Chondrocyte (in vitro differentiated cells): ENCODE measurements at regions not wholly inside any gene's neighbourhood (a gene's known extent, or its start where the extent isn't known, plus 50 kb on each side); places are given as distances from the start of the nearest gene placed in this dataset.
"Not testable (repeated sequence)": the region's sequence is repeated elsewhere in the genome, so short reads cannot be mapped to it uniquely, and the experiment has no call there.

ENCODE experiments used
- DNase-seq: peaks from one replicate; pipeline ENCODE4 v3.0.0; 2021; ENCODE audit warnings: mixed read lengths, low spot score
- H3K27ac Mint-ChIP-seq: one replicate; pipeline ENCODE4 v1.8.0; 2021; ENCODE audit warnings: mild to moderate bottlenecking, moderate library complexity, mixed read lengths; ENCODE audit not compliant: unreplicated experiment
- H3K27me3 Mint-ChIP-seq: 2 replicates; pipeline ENCODE4 v1.8.0; 2021; ENCODE audit warnings: low read depth, mixed read lengths
- H3K36me3 Mint-ChIP-seq: 2 replicates; pipeline ENCODE4 v1.8.0; 2021; ENCODE audit warnings: low read depth, mixed read lengths
- H3K4me1 Mint-ChIP-seq: 2 replicates; pipeline ENCODE4 v1.8.0; 2021; ENCODE audit warnings: low read depth, mild to moderate bottlenecking, mixed read lengths
- H3K4me3 Mint-ChIP-seq: one replicate; pipeline ENCODE4 v1.8.0; 2021; ENCODE audit warnings: mild to moderate bottlenecking, moderate library complexity, mixed read lengths; ENCODE audit not compliant: unreplicated experiment
- H3K9me3 Mint-ChIP-seq: 2 replicates; pipeline ENCODE4 v1.8.0; 2021; ENCODE audit warnings: low read depth, mixed read lengths
- TF ChIP-seq, protein P1 (sequence below): fragments of 200-600 bp; sonication (generic); IDR thresholded peaks from 2 replicates; pipeline ENCODE4 v1.5.0; 2021; ENCODE audit warnings: antibody characterized with exemption, mild to moderate bottlenecking, moderate library complexity

DNA sequence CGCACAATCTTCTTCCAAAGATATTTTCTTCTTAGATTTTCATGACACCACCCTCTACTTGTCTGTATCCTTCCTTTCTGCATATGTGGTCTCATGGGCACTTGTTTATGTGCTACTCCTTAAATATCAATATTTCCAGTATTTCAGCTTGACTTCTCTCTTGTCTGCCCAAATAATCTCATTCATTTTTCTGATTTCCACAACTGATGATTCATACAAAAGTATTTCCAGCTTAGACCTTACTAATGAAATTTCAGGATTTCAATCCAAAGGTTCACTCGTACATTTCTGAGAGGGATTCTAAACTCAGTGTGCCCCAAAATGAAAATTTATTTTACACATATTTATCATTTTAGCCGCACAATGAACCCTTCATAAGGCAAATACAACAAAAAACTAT lies 928.9 kb upstream of the C9orf72 start:
- Mint-ChIP-seq H3K9me3 (peaks cover 3% of the 10 kb centered on the region), H3K4me1 (no peaks in the 10 kb centered on the region), H3K36me3 (peaks cover 1% of the 10 kb centered on the region), H3K27ac (no peak overlapping the region), H3K4me3 (no peak overlapping the region), H3K27me3 (peaks cover 2% of the 10 kb centered on the region)
- TF ChIP-seq, protein P1, sequence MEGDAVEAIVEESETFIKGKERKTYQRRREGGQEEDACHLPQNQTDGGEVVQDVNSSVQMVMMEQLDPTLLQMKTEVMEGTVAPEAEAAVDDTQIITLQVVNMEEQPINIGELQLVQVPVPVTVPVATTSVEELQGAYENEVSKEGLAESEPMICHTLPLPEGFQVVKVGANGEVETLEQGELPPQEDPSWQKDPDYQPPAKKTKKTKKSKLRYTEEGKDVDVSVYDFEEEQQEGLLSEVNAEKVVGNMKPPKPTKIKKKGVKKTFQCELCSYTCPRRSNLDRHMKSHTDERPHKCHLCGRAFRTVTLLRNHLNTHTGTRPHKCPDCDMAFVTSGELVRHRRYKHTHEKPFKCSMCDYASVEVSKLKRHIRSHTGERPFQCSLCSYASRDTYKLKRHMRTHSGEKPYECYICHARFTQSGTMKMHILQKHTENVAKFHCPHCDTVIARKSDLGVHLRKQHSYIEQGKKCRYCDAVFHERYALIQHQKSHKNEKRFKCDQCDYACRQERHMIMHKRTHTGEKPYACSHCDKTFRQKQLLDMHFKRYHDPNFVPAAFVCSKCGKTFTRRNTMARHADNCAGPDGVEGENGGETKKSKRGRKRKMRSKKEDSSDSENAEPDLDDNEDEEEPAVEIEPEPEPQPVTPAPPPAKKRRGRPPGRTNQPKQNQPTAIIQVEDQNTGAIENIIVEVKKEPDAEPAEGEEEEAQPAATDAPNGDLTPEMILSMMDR, result no peak
- no peak for DNase-seq

DNA sequence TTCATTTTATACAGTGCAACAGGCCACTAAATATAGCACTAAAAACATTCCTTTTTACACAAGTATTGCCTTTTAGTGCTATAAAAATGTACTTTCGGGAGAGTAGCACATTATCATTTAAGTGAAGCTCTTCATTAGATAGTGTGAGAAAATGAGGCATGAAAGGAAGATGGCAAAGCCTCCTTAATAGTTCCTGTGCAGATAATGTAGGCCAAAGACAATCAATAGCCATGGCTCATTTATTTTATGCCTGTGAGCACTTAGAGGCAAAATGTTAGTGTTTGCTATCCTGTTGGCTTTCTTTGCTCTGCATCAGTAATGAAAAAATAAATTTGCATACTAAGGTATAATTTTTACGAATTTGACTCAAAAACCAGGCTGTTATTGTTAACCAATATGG lies 929.5 kb upstream of the C9orf72 start:
- Mint-ChIP-seq H3K27ac (no peak overlapping the region), H3K9me3 (no peaks in the 10 kb centered on the region), H3K4me1 (no peaks in the 10 kb centered on the region), H3K4me3 (no peak overlapping the region), H3K36me3 (no peaks in the 10 kb centered on the region), H3K27me3 (peaks cover 2% of the 10 kb centered on the region)
- TF ChIP-seq, protein P1, result no peak
- DNase-seq, result no peak

DNA sequence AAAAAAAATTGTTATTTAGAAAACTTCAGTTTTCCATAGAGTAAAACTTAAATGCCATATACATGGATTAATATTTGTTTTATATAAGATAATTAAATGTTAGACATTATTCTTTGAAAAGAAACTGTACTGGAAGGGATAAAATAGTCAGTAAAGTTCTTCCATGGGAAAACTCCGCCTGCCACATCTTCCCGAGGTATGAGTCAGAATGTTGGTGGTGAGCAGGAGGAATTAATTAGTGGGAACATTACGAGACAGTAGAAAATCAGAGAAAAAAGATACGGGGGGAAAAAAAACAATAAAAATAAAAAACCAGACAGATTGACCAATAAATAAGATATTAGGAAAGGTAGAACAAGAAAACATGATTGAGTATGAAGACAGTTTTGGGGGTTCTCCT lies 930.3 kb upstream of the C9orf72 start:
- H3K36me3 Mint-ChIP-seq, result no peaks in the 10 kb centered on the region
- DNase-seq, result no peak
- H3K4me1 Mint-ChIP-seq, result no peaks in the 10 kb centered on the region
- TF ChIP-seq, protein P1, result no peak
- H3K27ac Mint-ChIP-seq, result no peak overlapping the region
- no peaks in the 10 kb centered on the region for H3K9me3 Mint-ChIP-seq
- peaks cover 2% of the 10 kb centered on the region for H3K27me3 Mint-ChIP-seq
- H3K4me3 Mint-ChIP-seq, result no peak overlapping the region

DNA sequence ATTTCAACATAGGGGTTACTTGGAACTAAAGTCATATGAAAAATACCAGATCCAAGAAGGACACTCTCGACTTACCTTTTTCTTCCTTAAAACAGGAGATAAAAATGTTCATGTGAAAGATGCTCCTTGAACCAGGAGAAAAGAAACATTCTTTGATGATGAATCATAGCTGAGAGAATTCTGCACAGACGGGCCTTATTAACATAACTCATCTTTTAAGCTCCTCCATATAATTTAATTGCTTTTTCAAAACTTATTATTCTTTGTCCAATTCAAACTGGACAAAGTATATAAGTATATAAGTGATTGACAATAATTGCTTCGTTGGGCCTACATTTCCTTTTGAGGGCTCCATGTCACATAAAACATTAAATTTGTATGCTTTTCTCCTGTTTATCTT lies 945.2 kb upstream of the C9orf72 start:
- TF ChIP-seq, protein P1, result no peak
- no peaks in the 10 kb centered on the region for H3K36me3 Mint-ChIP-seq
- peaks cover 14% of the 10 kb centered on the region for H3K9me3 Mint-ChIP-seq
- no peak overlapping the region for H3K4me3 Mint-ChIP-seq
- no peak overlapping the region for H3K27ac Mint-ChIP-seq
- H3K27me3 Mint-ChIP-seq, result no peaks in the 10 kb centered on the region
- H3K4me1 Mint-ChIP-seq, result no peaks in the 10 kb centered on the region
- no peak for DNase-seq

DNA sequence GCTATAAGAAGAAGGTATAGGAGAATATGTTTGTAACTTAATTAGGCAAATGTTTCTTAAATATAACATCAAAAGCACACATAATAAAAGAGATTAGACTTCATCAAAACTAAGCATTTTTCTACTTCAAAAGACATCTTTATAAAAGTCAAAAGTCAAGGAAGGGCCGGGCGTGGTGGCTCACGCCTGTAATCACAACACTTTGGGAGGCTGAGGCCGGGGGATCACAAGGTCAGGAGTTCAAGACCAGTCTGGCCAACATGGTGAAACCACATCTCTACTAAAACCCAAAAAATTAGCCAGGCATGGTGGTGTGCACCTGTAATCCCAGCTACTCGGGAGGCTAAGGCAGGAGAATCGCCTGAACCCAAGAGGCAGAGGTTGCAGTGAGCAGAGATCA lies 951.0 kb upstream of the C9orf72 start:
- H3K36me3 Mint-ChIP-seq, H3K27ac Mint-ChIP-seq, H3K9me3 Mint-ChIP-seq, DNase-seq, H3K4me3 Mint-ChIP-seq, H3K4me1 Mint-ChIP-seq, H3K27me3 Mint-ChIP-seq: not testable (repeated sequence)

DNA sequence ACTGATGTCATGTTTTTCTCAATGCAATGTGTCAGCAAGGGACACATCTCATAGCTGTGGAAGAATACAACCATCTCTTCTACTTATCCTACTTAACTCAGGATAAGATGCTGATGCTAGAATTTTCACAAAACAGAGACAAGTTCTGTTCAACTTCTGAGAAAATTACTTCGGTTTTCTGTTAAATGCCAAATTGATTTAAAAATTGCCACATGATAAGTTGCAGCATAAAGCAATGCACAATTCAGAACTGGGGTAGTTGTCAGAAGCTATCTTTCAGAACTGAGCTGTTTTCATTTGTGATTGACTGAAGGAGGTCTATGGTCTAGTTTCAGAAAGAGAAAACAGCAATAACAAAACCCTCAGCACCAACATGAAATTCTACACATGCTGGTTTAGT lies 954.8 kb upstream of the C9orf72 start:
- Mint-ChIP-seq H3K27me3 (no peaks in the 10 kb centered on the region), H3K27ac (no peak overlapping the region), H3K36me3 (no peaks in the 10 kb centered on the region), H3K4me3 (no peak overlapping the region), H3K9me3 (peaks cover 4% of the 10 kb centered on the region), H3K4me1 (no peaks in the 10 kb centered on the region)
- TF ChIP-seq, protein P1, result no peak
- DNase-seq, result no peak
